HG02588 (cell line): ENCODE measurements at regions not wholly inside any gene's neighbourhood (a gene's known extent, or its start where the extent isn't known, plus 50 kb on each side); places are given as distances from the start of the nearest gene placed in this dataset.
A peak's percentile ranks its signal among the peaks of the same experiment; 100 is the strongest.
"Not testable (repeated sequence)": the region's sequence is repeated elsewhere in the genome, so short reads cannot be mapped to it uniquely, and the experiment has no call there.

Experiments used
- ATAC-seq: cut with Tn5 transposase; IDR thresholded peaks from one replicate; pipeline ENCODE4 v1.9.1; 2021; ENCODE audit warnings: mild to moderate bottlenecking, moderate library complexity; ENCODE audit not compliant: unreplicated experiment

DNA sequence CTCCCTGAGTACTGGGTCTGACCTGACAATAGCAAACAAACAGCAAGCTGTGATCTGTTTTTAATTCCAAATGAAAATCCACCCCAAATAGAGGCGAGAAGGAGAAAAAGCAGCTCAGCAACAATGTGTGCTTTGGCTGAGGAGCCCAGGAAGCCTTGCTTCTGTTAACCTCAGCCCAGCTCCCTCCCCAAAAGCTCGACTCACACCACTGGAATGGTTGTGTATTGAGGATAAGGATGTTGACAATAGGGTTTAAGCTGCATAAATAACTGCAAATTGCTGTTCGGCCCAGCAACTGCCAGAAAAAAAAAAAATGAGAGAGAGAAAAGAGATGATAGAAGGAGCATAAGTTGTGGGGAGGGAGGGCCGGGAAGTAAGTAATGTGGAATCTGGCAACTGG lies 104.0 kb upstream of the TBC1D5 start:
- no peak for ATAC-seq

- ATAC-seq: no peak
Measured at GRCh38 chr3:17845026-17845812, 102.8 kb upstream of the TBC1D5 start.

DNA sequence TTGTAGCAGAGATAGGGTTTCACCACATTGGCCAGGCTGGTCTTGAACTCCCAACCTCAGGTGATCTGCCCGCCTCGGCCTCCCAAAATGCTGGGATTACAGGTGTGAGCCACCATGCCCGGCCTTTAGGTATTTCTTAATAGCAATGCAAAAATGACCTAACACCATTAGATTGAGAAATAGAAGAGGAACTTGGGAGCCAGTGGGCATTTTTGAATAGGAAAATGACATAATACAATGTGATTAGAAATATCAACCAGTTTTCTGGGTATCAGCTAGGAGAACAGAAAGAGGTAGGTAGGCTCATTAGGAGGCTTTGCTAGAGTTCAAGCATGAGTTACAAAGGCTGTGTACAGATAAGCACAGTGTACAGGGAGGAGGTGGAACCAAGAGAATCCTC lies 101.8 kb upstream of the TBC1D5 start:
- no peak for ATAC-seq

- peak; percentile 91 for ATAC-seq
Measured at GRCh38 chr3:17841190-17841828, 98.9 kb upstream of the TBC1D5 start.

GRCh38 chr3:17840651-17841050 lies 98.2 kb upstream of the TBC1D5 start:
- ATAC-seq: no peak

- ATAC-seq: no peak
Measured at GRCh38 chr3:17840126-17840525, 97.7 kb upstream of the TBC1D5 start.

- ATAC-seq: no peak
Measured at GRCh38 chr3:17836919-17837318, 94.5 kb upstream of the TBC1D5 start.

DNA sequence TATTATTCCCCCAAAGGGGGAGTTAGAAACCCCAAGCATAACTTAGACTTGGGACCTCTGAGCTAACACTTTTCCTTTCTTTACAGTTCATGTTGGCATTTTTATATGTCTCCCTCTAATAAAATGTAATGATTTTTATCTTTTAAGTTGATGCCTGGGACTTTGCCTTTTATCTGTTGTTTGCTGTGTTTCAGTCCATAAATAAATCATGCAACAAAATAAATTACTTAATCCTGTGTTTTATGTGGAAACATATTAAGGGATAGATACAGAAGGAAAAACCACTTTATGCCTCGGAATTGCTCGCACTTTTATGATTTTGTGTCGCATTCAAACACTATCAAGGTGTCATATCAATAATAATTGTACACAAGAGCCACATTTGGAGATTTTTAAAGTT lies 93.7 kb upstream of the TBC1D5 start:
- ATAC-seq: no peak

DNA sequence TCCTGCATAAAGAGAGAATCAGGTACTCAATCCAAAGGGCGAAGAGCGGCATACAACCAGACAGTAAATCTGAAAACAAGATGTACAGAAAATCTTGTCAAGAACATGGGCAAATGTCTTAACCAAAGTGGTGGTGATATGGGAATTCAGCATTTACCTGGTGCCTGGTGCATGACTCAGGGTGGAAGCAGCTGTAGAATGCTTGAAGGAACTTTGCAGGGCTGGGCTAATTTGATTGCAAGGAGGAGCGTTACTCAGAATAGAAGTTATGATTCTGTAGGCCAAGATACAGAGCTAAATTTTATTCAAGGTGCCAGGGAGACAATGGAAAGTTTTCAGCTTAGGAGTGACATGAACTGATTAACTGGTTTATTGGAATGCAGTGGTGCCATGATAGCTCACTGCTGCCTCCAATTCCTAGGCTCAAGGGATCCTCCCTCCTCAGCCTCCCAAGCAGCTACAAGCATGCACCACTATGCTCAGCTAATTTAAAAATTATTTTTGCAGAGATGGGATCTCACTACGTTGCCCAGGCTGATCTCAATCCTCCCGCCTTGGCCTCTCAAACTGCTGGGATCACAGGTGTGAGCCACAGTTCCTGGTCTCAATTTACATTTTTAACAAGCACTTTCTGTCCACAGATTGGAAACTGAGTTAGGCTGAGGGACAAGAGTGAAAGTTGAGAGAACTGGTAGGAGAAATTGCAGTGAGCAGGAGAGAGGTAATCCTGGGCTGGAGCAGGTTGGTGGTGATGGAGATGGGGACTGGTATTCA lies 91.5 kb upstream of the TBC1D5 start:
- no peak for ATAC-seq

- ATAC-seq: no peak
Measured at GRCh38 chr3:17832016-17832415, 89.6 kb upstream of the TBC1D5 start.

DNA sequence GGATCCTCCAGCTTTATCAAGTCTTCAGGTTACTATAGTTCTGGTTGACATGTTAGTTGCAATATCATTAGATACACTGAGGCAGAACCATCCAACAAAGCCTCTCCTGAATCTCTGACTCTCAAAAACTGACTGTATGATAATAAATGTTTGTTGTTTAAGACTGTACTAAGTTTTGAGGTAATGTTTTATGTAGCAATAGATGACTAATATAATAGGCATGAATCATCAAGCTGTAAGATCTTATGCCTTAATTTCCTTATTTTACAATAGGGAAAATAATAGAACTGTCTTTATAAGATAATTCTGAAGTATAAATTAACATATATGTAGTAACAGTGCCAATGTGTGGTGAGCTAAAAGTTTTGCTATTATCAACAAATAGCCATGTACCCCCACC lies 88.9 kb upstream of the TBC1D5 start:
- no peak for ATAC-seq

DNA sequence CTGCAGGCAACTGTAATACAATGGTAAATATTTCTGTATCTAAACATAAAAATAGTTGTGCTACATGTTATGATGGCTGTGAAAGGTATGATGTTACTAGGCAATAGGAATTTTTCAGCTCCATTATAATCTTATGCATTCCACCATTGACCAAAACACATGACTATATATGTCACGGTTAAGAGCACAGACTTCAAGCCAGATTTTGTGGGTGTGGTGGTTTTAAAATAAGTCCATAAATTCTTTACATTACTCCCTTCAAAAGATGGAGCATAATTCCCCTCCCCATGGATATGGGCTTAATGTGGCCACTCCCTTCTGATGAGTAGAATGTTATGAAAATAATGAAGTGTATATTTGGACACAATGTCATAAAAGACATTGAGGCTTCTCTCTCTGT lies 88.4 kb upstream of the TBC1D5 start:
- ATAC-seq: no peak

- no peak for ATAC-seq
Measured at GRCh38 chr3:17828388-17828787, 86.0 kb upstream of the TBC1D5 start.

DNA sequence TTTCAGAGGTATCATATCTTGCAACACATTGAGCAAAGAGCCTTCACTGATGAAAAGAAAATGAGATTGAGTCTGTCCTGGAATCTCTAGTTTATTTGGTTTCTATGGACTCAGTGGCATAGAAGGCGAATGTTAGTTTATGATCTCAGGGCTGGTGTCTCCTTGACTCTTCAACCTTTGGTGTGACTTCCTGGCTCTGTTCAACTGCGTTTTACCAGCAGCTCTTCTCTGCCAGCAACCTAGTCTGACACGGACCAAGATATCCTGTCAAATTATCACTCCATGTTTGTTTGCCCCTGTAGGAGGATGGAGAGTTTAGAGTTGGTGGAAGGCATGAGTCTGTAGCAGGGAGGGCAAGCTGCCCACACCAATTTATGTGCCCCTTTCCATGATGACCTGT lies 82.9 kb upstream of the TBC1D5 start:
- ATAC-seq: no peak

DNA sequence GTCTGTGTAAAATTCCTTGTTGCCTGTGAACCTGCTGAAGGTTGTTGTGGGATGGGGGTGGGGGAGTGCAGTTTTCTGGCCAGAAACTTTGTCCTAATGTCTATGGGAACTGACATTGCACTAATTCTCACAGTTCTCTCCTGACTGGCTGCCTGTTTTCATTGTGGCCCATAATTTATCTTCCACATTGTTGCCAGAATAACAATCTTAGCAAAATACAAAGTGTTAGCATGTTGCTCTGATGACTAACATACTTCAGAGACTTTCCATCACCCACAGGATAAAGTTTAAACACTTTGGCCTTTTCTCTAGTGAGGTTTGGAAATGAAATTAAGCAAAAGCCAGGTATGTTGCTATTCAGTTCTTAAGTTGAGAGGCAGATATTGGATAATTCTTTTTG lies 81.4 kb upstream of the TBC1D5 start:
- ATAC-seq: no peak

DNA sequence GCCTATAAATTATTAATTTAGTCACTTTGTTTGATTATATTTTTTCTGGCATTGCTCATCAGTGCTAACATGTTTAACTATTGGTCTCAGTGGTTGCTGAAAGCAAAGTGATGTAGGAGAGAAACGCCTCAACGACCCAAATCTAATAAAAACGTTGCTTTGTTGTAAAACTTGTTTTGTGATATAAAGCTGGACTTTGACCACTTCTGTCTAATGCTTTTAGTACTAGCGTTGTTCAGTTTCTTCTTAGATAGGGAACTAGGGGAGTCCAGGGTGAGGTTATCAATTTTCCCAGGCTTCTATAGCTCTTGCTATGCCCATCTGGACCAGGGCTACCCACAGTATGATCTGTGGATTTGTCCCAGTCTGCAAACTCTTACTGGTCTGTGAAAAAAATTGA lies 80.6 kb upstream of the TBC1D5 start:
- ATAC-seq: no peak

DNA sequence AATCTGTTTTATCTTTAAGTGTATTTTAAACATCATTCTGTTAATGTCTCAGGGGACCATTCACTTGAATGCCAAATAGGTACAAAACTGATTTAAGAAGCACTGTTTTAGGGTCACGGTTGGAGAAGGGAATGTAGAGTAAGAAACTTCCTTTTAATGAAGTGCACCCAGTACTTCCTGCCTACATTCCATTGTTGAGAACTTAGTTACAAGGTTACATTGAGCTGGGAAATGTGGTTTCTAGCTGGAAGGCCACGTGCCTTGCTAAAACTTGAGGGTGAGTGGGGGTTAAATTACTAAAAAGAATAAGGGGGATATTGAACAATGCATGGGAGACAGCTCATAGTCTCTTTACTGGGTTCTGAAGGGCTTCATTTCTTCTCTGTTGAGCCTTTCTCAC lies 78.3 kb upstream of the TBC1D5 start:
- ATAC-seq: no peak

DNA sequence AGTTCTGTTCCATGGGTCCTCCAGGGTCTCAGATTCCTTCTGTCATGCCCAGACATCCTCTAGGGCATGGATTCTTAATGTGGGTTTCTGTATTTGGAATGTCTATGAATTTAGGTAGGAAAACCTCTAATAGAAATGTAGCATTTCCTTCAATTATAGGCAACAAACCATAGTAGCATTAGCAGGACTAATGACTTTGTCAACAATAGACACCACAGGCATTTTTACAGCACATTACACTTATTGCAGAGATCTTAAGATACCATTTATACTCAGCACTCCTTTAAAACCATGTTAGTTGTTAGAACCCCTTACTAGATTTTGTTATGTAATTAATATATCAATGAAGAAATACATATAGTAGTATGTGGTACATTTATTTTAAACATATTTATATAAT lies 77.8 kb upstream of the TBC1D5 start:
- ATAC-seq: no peak

DNA sequence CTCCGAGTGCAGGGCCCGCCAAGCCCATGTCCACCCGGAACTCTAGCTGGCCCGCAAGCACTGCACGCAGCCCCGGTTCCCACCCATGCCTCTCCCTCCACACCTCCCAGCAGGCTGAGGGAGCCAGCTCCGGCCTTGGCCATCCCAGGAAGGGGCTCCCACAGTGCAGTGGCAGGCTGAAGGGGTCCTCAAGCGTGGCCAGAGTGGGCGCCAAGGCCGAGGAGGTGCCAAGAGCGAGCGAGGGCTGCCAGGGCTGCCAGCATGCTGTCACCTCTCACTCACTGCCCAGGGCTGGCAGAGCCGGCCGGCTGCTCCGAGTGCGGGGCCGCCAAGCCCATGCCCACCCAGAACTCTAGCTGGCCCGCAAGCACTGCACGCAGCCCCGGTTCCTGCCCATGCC lies 75.5 kb upstream of the TBC1D5 start:
- not testable (repeated sequence) for ATAC-seq

DNA sequence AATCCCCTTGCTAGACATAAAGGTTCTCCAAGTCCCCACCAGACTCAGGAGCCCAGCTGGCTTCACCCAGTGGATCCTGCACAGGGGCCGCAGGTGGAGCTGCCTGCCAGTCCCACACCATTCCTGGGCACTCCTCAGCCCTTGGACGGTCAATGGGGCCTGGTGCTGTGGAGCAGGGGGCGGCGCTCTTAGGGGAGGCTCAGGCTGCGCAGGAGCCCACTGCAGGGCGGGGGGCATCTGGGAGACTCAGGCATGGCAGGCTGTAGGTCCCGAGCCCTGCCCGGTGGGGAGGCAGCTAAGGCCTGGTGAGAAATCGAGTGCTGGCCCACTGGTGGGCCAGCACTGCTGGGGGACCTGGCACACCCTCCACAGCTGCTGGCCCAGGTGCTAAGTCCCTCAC lies 75.1 kb upstream of the TBC1D5 start:
- no peak for ATAC-seq

DNA sequence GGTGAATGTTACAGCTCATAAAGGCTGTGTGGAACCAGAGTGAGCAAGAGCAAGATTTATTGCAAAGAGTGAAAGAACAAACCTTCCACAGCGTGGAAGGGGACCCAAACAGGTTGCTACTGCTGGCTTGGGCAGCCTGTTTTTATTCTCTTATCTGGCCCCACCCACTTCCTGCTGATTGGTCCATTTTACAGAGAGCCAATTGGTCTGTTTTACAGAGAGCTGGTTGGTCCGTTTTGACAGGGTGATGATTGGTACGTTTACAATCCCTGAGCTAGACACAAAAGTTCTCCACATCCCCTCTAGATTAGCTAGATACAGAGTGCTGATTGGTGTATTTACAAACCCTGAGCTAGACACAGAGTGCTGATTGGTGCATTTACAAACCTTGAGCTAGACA lies 74.4 kb upstream of the TBC1D5 start:
- ATAC-seq: not testable (repeated sequence)

- not testable (repeated sequence) for ATAC-seq
Measured at GRCh38 chr3:17812328-17812727, 69.9 kb upstream of the TBC1D5 start.
